Fibroblast of villous mesenchyme (primary cell): ENCODE measurements at regions not wholly inside any gene's neighbourhood (a gene's known extent, or its start where the extent isn't known, plus 50 kb on each side); places are given as distances from the start of the nearest gene placed in this dataset.

ENCODE experiments used
- DNase-seq: peaks from one replicate; pipeline ENCODE4 v3.0.0-alpha.2; 2010; ENCODE audit warnings: low read depth
- H3K4me3 ChIP-seq: 2 replicates; pipeline ENCODE4 v1.5.1; 2011; ENCODE audit warnings: low read depth, mild to moderate bottlenecking, low read length
- CTCF ChIP-seq: IDR thresholded peaks from 2 replicates; pipeline ENCODE4 v1.5.1; 2012; ENCODE audit warnings: low read depth, mild to moderate bottlenecking, low read length; ENCODE audit not compliant: insufficient read depth

- no peak for TF ChIP-seq CTCF
Measured at GRCh38 chr3:11703146-11703545, 59.4 kb upstream of the VGLL4 start.

DNA sequence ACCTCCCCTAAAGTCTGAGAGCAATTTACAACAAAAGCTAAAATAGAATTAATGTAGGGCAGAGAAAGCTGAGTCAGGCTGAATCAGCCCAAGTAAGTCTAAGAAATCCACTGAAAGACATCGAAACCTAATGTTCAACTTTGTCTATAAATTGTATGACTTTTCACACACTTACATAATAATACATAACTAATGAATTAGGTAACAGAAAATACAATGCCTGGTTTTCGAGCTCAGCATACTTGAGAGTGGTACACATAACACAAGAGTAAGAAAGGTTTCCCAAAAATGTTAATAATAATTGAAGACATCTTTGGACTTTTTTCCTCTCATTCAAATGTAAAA, 55.3 kb upstream of the VGLL4 start:
- no peak for TF ChIP-seq CTCF
- peak; percentile 11 for DNase-seq

More at GRCh38 chr3:11703146-11703545, 59.4 kb upstream of the VGLL4 start:
- H3K4me3 ChIP-seq = no peak overlapping the region
- no peak for DNase-seq

GRCh38 chr3:11698326-11699082, 54.8 kb upstream of the VGLL4 start:
- TF ChIP-seq CTCF = no peak
- DNase-seq = no peak
- H3K4me3 ChIP-seq = no peak overlapping the region

More for the DNA sequence above, 55.3 kb upstream of the VGLL4 start:
- H3K4me3 ChIP-seq = no peak overlapping the region

DNA sequence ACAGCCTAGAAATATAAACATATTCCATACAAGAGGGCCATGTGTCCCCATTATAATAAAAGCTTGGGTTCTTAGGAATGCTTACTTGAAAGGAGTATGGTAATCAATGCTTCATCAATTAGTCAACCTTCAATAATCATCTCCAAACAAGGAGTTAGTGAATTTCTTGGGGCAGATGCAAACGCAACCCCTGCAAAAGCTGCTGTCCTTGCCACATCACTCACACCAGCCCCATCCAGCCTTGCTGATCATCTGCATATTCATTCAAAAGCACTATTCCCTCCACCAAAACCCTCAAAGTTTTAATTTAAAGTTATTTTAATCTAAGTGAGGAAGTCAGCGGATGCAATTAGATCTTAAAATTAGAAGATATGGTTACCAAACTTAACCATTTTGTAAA, 54.0 kb upstream of the VGLL4 start:
- TF ChIP-seq CTCF = no peak
- DNase-seq = no peak
- H3K4me3 ChIP-seq = no peak overlapping the region

- no peak overlapping the region for H3K4me3 ChIP-seq
- no peak for DNase-seq
- no peak for TF ChIP-seq CTCF
Measured at GRCh38 chr3:11696054-11696453, 52.3 kb upstream of the VGLL4 start.
